Skeletal muscle cell (primary cell): ENCODE measurements at regions not wholly inside any gene's neighbourhood (a gene's known extent, or its start where the extent isn't known, plus 50 kb on each side); places are given as distances from the start of the nearest gene placed in this dataset.

ENCODE experiments used
- DNase-seq: peaks from one replicate; pipeline ENCODE4 v3.0.0-alpha.2; 2010; ENCODE audit warnings: low read depth
- H3K4me3 ChIP-seq: 2 replicates; pipeline ENCODE4 v1.5.1; 2011; ENCODE audit warnings: low read depth, mild to moderate bottlenecking, control low read depth, low read length, moderate library complexity

DNA sequence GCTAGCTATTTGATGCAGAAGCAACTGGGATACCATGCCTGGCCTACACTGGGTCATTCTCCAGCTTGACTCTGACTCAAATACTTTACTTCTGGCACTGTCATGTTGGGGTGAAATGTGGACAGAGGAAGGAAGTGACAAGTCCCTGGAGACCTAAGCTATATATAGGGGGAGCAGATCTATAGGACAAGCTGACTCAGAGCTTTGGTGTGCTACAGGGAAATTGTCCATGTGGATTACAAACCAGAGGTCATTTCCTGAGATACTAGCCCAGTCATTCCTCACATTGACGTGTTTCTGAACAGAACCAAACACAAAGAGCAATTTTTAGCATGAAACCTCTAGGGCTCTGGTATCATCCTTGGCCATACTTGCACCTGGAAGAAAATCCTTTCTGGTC lies 531.6 kb upstream of the CLINT1 start:
- DNase-seq: peak; percentile 87
- no peak overlapping the region for H3K4me3 ChIP-seq

- DNase-seq: no peak
- H3K4me3 ChIP-seq: no peak overlapping the region
These were observed 530.8 kb upstream of the CLINT1 start for GRCh38 chr5:158389786-158390185.

- no peak overlapping the region for H3K4me3 ChIP-seq
- no peak for DNase-seq
These were observed 529.1 kb upstream of the CLINT1 start for GRCh38 chr5:158388021-158388420.

- DNase-seq: no peak
- no peak overlapping the region for H3K4me3 ChIP-seq
These were observed 528.6 kb upstream of the CLINT1 start for GRCh38 chr5:158387499-158387898.

- H3K4me3 ChIP-seq: no peak overlapping the region
- no peak for DNase-seq
These were observed 527.0 kb upstream of the CLINT1 start for GRCh38 chr5:158385982-158386381.

DNA sequence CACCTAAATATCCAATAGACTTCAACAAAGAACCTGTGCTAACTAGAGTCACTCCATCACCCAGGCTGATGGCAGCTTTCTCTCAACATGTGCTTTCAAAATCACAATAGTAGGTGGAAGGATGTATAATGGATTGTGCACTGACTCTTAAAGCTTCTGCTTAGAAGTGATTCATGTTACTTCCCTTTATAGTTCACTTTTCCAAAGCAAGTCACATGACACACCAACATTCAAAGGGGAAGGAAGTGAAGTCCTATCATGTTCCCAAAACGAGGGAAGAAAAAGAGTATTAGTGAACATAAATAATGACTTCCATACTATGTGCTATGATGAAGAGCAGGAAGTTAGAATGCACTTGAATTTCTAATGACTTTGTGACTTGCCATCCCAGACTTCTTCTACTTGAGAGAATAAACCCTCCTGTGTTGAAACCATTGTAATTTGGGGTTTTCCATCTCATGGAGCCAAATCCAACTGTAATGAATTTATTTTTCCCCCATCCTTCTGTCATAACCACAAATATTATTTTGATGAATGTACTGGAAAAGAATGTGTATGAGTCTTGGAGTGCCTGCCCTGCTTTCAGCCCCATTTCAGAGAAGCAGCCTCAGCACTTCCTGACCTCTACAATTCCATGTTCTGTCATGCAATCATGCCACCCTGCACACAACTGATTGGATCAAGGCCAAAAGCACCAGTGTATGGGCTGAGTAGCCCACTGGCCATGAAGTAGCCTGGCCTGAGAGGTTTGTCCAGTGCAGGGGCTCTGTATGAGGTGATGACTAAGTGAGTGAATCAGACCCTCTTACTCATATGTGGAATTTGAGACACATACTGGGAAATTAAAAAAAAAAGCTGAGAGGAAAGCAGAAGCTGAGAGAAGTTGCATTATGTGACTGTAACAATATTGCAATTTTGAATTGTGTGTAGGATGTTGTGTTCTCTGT lies 525.9 kb upstream of the CLINT1 start:
- peak; percentile 97 for DNase-seq
- H3K4me3 ChIP-seq: no peak overlapping the region

DNA sequence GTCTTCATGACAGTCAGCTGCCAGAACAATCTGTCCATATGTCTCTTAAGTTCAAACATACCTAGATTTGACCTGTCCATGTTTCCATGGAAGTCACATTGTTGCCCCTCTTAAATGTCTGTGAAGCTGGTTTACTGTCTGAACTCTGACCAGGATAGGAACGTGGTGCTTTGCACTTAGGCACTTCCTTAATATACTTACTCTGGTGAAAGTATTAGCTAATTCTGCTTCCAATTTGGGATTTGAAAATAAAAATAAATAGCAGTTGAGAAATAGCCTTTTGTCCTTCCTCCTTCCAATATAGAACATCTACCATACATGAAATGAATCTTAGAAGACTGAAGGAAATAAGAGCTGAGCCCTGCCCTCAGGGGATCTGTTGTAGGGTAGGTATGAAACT lies 524.5 kb upstream of the CLINT1 start:
- DNase-seq: no peak
- H3K4me3 ChIP-seq: no peak overlapping the region

DNA sequence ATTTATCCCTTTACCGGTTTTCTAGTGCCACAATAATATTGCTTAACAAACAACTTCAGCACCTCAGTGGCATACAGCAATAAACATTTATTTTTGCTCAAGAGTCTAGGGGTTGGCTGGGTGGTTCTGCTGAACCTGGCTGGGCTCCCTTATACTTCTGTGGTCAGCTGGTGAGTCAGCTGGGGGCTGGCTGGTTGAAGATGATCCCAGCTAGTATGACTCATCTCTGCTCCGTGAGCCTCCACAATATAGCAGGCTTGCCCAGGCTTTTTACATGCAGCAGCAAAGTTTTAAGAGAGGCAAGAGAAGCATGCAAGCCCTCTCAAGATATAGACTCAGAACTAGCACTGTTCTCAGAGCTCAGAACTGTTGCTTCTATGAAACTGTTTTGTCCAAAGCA lies 523.5 kb upstream of the CLINT1 start:
- DNase-seq: peak; percentile 95
- no peak overlapping the region for H3K4me3 ChIP-seq

- no peak overlapping the region for H3K4me3 ChIP-seq
- no peak for DNase-seq
These were observed 522.7 kb upstream of the CLINT1 start for GRCh38 chr5:158381614-158382160.

DNA sequence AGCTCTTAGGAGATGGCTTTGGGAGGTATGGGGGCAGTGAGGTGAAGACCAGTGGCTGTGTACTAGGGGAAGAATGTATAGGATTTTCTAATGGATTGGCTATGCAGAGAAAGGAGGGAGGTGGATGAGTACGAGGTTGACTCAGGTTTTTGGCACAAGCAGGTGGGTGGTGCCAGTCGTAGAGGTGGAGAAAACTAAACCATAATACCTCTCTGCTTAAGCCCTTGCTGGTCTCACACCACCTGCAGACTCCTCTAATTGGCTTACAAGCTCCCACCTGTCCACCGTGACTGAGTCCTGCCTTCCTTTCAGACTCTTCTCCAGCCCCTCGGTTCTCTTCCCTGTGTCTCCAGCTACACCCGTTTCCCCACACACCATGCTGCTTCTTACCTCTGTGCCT lies 521.7 kb upstream of the CLINT1 start:
- no peak for DNase-seq
- no peak overlapping the region for H3K4me3 ChIP-seq

DNA sequence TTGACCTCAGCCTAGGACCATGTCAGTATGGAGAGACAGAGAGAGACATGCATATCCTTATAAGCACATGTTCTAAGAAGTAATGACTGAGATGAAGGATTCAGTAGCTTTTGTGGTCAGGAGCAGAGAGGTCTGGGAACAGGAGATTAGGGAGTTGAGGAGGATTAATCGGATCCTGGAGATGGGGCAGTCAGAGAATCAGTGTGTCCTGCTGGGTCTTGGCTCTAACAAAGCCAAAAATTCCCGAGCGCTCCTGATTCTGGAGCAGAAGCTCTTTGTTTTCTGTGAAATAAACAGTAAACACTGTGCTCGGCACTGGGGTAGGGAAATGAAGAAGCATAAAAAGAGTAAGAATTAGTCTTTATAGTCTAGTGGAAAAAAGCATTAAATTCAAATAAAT lies 520.0 kb upstream of the CLINT1 start:
- no peak for DNase-seq
- H3K4me3 ChIP-seq: no peak overlapping the region

DNA sequence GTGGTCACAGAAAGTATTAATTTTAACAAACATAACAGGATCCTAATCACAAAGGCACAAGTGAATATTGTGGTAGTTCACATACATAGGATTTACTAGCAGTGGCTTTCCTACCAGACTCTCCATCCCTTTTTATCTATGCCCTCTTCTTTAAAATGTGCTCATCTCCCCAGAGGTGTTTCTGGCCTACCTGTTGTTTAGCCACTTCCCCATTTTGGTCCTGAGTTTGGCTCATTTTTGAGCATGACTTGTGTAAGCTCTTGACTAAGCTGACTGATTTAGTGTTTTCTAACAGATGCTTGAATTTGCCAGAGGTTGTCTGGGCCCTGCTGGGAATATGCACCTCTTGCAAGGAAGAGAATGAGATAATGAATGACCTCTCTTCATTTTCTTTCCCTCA lies 517.7 kb upstream of the CLINT1 start:
- no peak for DNase-seq
- H3K4me3 ChIP-seq: no peak overlapping the region

- DNase-seq: no peak
- no peak overlapping the region for H3K4me3 ChIP-seq
These were observed 516.6 kb upstream of the CLINT1 start for GRCh38 chr5:158375531-158375930.

GRCh38 chr5:158373608-158374395 lies 514.9 kb upstream of the CLINT1 start:
- no peak overlapping the region for H3K4me3 ChIP-seq
- no peak for DNase-seq

DNA sequence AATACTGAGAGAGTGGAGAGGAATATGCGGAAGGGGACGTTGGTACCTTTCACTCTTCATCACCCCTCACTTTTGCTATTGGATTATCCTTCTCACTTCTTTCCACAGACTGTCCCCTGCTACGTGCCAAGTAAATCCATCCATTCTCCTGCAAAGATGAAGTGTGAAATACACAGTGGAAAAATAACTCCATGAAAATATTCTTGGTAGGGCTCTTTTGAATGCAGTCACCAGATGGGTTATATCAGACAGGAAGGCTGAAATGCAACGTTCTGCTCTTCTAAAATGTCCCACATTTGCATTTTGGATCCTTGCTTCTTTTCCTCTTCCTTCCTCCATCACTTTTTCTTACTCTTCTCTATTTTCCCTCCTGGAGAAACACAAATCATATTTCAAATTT lies 510.3 kb upstream of the CLINT1 start:
- no peak for DNase-seq
- H3K4me3 ChIP-seq: no peak overlapping the region

DNA sequence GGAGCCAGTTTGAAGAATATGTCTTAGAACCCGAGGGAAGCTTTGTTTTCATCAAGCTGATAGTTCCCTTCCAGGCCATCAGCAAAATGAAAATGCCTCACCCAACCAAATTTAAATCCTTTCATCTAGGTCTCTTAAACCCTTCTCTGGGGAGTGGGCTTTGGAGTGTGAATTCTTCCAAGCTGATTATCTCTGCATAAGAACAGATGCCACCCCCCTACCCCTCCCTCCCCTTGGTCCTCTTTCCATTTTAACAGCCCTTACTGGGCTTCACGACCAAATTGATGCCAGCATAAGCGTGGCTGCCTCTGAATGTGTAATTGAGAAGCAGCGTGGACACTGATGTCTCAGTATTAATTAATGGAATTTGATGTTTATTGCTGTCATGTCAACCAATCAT lies 509.7 kb upstream of the CLINT1 start:
- no peak overlapping the region for H3K4me3 ChIP-seq
- DNase-seq: no peak

DNA sequence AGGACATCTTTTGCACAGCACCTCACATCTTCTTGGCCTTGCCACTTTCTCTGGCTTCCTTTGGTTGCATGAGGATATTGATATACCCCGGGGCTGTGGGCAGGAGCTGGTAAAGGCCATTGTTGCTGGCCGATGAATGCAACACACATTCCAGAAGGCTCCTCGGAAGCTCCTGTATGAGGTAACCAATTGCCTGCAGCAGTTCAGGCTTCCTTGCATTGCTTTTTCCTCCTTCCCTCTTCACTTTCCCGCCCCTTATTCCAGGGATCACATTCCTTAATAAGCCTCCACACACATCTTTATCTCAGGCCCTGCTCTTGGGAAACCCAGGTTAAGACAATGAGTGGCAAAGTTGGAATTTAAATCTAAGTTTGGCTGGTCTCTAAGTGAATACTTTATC lies 505.4 kb upstream of the CLINT1 start:
- H3K4me3 ChIP-seq: no peak overlapping the region
- DNase-seq: no peak

- H3K4me3 ChIP-seq: no peak overlapping the region
- DNase-seq: no peak
These were observed 496.0 kb upstream of the CLINT1 start for GRCh38 chr5:158354958-158355357.

- DNase-seq: no peak
- no peak overlapping the region for H3K4me3 ChIP-seq
These were observed 492.7 kb upstream of the CLINT1 start for GRCh38 chr5:158351485-158352125.

DNA sequence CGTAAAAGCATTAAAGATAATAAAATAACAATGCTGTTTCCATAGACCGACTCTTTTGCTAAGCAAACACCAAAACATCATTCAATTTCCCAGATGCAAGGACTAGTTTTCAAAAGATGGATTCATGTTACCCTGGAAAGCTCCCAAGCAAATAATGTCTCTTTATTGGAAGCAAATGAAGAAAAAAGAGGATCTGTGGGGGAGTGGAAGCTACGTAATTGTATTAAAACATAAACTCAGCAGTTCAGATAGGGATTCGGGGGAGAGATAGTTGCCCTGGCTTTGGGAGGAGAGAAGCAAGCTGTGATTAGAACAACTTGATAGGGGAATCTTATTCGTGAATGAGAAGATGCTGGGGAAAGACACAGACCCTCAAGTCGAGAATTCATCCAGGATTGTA lies 491.0 kb upstream of the CLINT1 start:
- DNase-seq: no peak
- no peak overlapping the region for H3K4me3 ChIP-seq
